IMR-90 (cell line): ENCODE measurements at regions not wholly inside any gene's neighbourhood (a gene's known extent, or its start where the extent isn't known, plus 50 kb on each side); places are given as distances from the start of the nearest gene placed in this dataset.

Experiments
- ATAC-seq: fragments of 200-7000 bp; cut with Tn5 transposase; 2 replicates; pipeline ENCODE4 v1.9.1; 2020; ENCODE audit warnings: low read depth, mild to moderate bottlenecking, moderate library complexity
- BruUV-seq: library from RNA; stranded (reverse); fragments of 400-500 nt; replicated peaks from 2 replicates; lab custom pipeline; 2021; lab: Mats Ljungman, UMichigan
- CTCF ChIA-PET: fragments of 300-600 bp; formaldehyde crosslinking; extraction: SDS; loops from one replicate; lab custom pipeline; 2021; ENCODE audit warnings: antibody characterized with exemption; lab: Yijun Ruan, JAX
- POLR2A ChIA-PET: fragments of 300-600 bp; sonication (Branson Sonifier 250); formaldehyde crosslinking; loops from one replicate; lab custom pipeline; 2022; ENCODE audit warnings: antibody characterized with exemption; ENCODE audit not compliant: unreplicated experiment; lab: Charles Lee
- DNase-seq: peaks from one replicate; pipeline ENCODE4 v3.0.0; 2013
- H2AFZ ChIP-seq: replicated peaks from 2 replicates; pipeline ENCODE3; 2013; ENCODE audit warnings: low read length, mild to moderate bottlenecking; ENCODE audit not compliant: poor library complexity
- H2AK5ac ChIP-seq: 2 replicates; pipeline ENCODE4 v1.6.1; 2013; ENCODE audit warnings: low read depth, low read length, inconsistent platforms
- H2AK9ac ChIP-seq: replicated peaks from 2 replicates; pipeline ENCODE3; 2013; ENCODE audit warnings: mild to moderate bottlenecking, low read depth, low read length, moderate library complexity; ENCODE audit not compliant: poor library complexity
- H2BK120ac ChIP-seq: 2 replicates; pipeline ENCODE4 v1.6.1; 2013; ENCODE audit warnings: low read depth, low read length, inconsistent platforms
- H2BK15ac ChIP-seq: 3 replicates; pipeline ENCODE4 v1.6.1; 2013; ENCODE audit warnings: low read depth, low read length, inconsistent platforms
- H2BK20ac ChIP-seq: 2 replicates; pipeline ENCODE4 v1.6.1; 2013; ENCODE audit warnings: low read depth, mild to moderate bottlenecking, inconsistent platforms, low read length, moderate library complexity
- H2BK5ac ChIP-seq: 2 replicates; pipeline ENCODE4 v1.6.1; 2013; ENCODE audit warnings: mild to moderate bottlenecking, low read depth, low read length, inconsistent platforms; ENCODE audit not compliant: poor library complexity, severe bottlenecking
- H3K14ac ChIP-seq: replicated peaks from 2 replicates; pipeline ENCODE4 v1.6.1; 2013; ENCODE audit warnings: low read depth, low read length, inconsistent platforms
- H3K18ac ChIP-seq: 2 replicates; pipeline ENCODE4 v1.6.1; 2013; ENCODE audit warnings: low read depth, low read length, control low read depth
- H3K23ac ChIP-seq: 2 replicates; pipeline ENCODE4 v1.6.1; 2013; ENCODE audit warnings: low read depth, low read length, inconsistent platforms
- H3K27ac ChIP-seq: 2 replicates; pipeline ENCODE4 v1.5.1; 2013; ENCODE audit warnings: mild to moderate bottlenecking, control low read depth, low read length; ENCODE audit not compliant: insufficient read depth
- H3K27me3 ChIP-seq: 2 replicates; pipeline ENCODE4 v1.6.1; 2013; ENCODE audit warnings: low read length; ENCODE audit not compliant: control insufficient read depth, insufficient read depth
- H3K36me3 ChIP-seq: 2 replicates; pipeline ENCODE4 v1.6.1; 2013; ENCODE audit warnings: low read length, mixed read lengths; ENCODE audit not compliant: control insufficient read depth, insufficient read depth
- H3K4ac ChIP-seq: 2 replicates; pipeline ENCODE4 v1.6.1; 2013; ENCODE audit warnings: low read depth, low read length, inconsistent platforms
- H3K4me1 ChIP-seq: 2 replicates; pipeline ENCODE4 v1.6.1; 2013; ENCODE audit warnings: low read length, mixed read lengths; ENCODE audit not compliant: control insufficient read depth, insufficient read depth
- H3K4me2 ChIP-seq: 2 replicates; pipeline ENCODE4 v1.6.1; 2013; ENCODE audit warnings: low read depth, mild to moderate bottlenecking, control low read depth, low read length, moderate library complexity
- H3K4me3 ChIP-seq: 2 replicates; pipeline ENCODE4 v1.5.1; 2013; ENCODE audit warnings: low read depth, mild to moderate bottlenecking, control low read depth, low read length, moderate library complexity; ENCODE audit not compliant: insufficient read depth
- H3K56ac ChIP-seq: 2 replicates; pipeline ENCODE4 v1.6.1; 2013; ENCODE audit warnings: low read length, inconsistent platforms; ENCODE audit not compliant: insufficient read depth; ENCODE audit errors: extremely low read depth
- H3K79me1 ChIP-seq, 2 experiments: 2 replicates each; pipeline ENCODE4 v1.6.1; 2013; ENCODE audit warnings: low read length in 2 of 2, inconsistent platforms in 1 of 2, low read depth in 1 of 2
- H3K9ac ChIP-seq: 2 replicates; pipeline ENCODE4 v1.6.1; 2013; ENCODE audit warnings: low read depth, low read length, control low read depth
- H3K9me1 ChIP-seq: 2 replicates; pipeline ENCODE4 v1.6.1; 2013; ENCODE audit warnings: low read length, inconsistent platforms; ENCODE audit not compliant: insufficient read depth
- H3K9me3 ChIP-seq: 2 replicates; pipeline ENCODE4 v1.6.1; 2013; ENCODE audit warnings: low read length; ENCODE audit not compliant: control insufficient read depth, insufficient read depth
- H4K20me1 ChIP-seq: 2 replicates; pipeline ENCODE4 v1.6.1; 2013; ENCODE audit warnings: low read length, inconsistent platforms; ENCODE audit not compliant: insufficient read depth
- H4K5ac ChIP-seq: 2 replicates; pipeline ENCODE4 v1.6.1; 2013; ENCODE audit warnings: mild to moderate bottlenecking, low read depth, low read length, control low read depth
- H4K8ac ChIP-seq, 2 experiments: 2 replicates each; pipeline ENCODE4 v1.6.1; 2013; ENCODE audit warnings: low read depth in 2 of 2, low read length in 2 of 2, control low read depth in 1 of 2, inconsistent platforms in 1 of 2
- H4K91ac ChIP-seq: 2 replicates; pipeline ENCODE4 v1.6.1; 2013; ENCODE audit warnings: low read depth, low read length, inconsistent platforms; ENCODE audit not compliant: insufficient read depth
- BHLHE40 ChIP-seq: fragments of 150-350 bp; IDR thresholded peaks from 2 replicates; pipeline ENCODE4 v1.6.1; 2016; ENCODE audit warnings: mild to moderate bottlenecking, low read depth, low read length
- CEBPB ChIP-seq: IDR thresholded peaks from 2 replicates; pipeline ENCODE4 v1.6.1; 2012; ENCODE audit warnings: low read depth, low read length, improper control_type of control experiment
- CHD1 ChIP-seq: IDR thresholded peaks from 2 replicates; pipeline ENCODE4 v1.6.1; 2012; ENCODE audit warnings: low read depth, low read length, improper control_type of control experiment
- CTCF ChIP-seq: conservative IDR thresholded peaks from 2 replicates; pipeline ENCODE4 v1.5.1; 2012; ENCODE audit warnings: mild to moderate bottlenecking, low read depth, low read length, improper control_type of control experiment
- ELK1 ChIP-seq: fragments of 150-350 bp; IDR thresholded peaks from 2 replicates; pipeline ENCODE4 v1.6.1; 2016; ENCODE audit warnings: low read depth, mild to moderate bottlenecking, low read length, moderate library complexity, borderline replicate concordance
- FOS ChIP-seq: fragments of 150-350 bp; IDR thresholded peaks from 2 replicates; pipeline ENCODE4 v1.6.1; 2016; ENCODE audit warnings: low read depth, low read length
- MAFK ChIP-seq: IDR thresholded peaks from 2 replicates; pipeline ENCODE4 v1.6.1; 2012; ENCODE audit warnings: low read depth, low read length, improper control_type of control experiment
- MAZ ChIP-seq: IDR thresholded peaks from 2 replicates; pipeline ENCODE4 v1.6.1; 2012; ENCODE audit warnings: low read depth, mild to moderate bottlenecking, low read length, improper control_type of control experiment, moderate library complexity, borderline replicate concordance
- MXI1 ChIP-seq: IDR thresholded peaks from 2 replicates; pipeline ENCODE4 v1.6.1; 2012; ENCODE audit warnings: low read depth, mild to moderate bottlenecking, low read length, moderate library complexity, borderline replicate concordance
- NFE2L2 ChIP-seq: fragments of 150-350 bp; IDR thresholded peaks from 2 replicates; pipeline ENCODE4 v1.6.1; 2016; ENCODE audit warnings: low read depth, mild to moderate bottlenecking, low read length
- POLR2A ChIP-seq: IDR thresholded peaks from 2 replicates; pipeline ENCODE4 v1.6.1; 2012; ENCODE audit warnings: mild to moderate bottlenecking, low read depth, low read length
- RAD21 ChIP-seq: IDR thresholded peaks from 2 replicates; pipeline ENCODE4 v1.6.1; 2012; ENCODE audit warnings: low read length, improper control_type of control experiment
- RCOR1 ChIP-seq: IDR thresholded peaks from 2 replicates; pipeline ENCODE4 v1.6.1; 2012; ENCODE audit warnings: mild to moderate bottlenecking, low read length, improper control_type of control experiment; ENCODE audit not compliant: insufficient replicate concordance
- RFX5 ChIP-seq: IDR thresholded peaks from 2 replicates; pipeline ENCODE4 v1.8.0; 2012; ENCODE audit warnings: low read depth, mild to moderate bottlenecking, low read length, moderate library complexity
- SMC3 ChIP-seq: fragments of 150-350 bp; IDR thresholded peaks from 2 replicates; pipeline ENCODE4 v1.6.1; 2016; ENCODE audit warnings: low read depth, mild to moderate bottlenecking, antibody characterized with exemption, low read length, moderate library complexity
- USF2 ChIP-seq: fragments of 150-350 bp; IDR thresholded peaks from 2 replicates; pipeline ENCODE4 v1.6.1; 2017; ENCODE audit warnings: mild to moderate bottlenecking, antibody characterized with exemption, low read length, low read depth
- WGBS, 2 experiments: methylation state at CpG; one replicate each; pipeline versions ENCODE4 v1.1.5 to v1.1.7; 2013; ENCODE audit warnings: missing lambda C conversion rate in 2 of 2; ENCODE audit not compliant: insufficient read length in 1 of 2; ENCODE audit errors: extremely low coverage in 2 of 2; 5-methylcytosine and 5-hydroxymethylcytosine counted together
- dilution Hi-C: fragments of 300-500 bp; cut with HindIII; formaldehyde crosslinking; loops from one replicate; pipeline ENCODE4 v1.14.3; 2018; ENCODE audit warnings: low sequenced_read_pairs; ENCODE audit not compliant: unreplicated experiment
- in situ Hi-C: fragments of 300-500 bp; cut with MboI; formaldehyde crosslinking; loops from 3 replicates; pipeline ENCODE4 v1.14.3; 2019; ENCODE audit warnings: low sequenced_read_pairs, inconsistent platforms, mixed read lengths
- intact Hi-C: fragments of 100-400 bp; cut with micrococcal nuclease; formaldehyde crosslinking; loops from 2 replicates; pipeline ENCODE4 v1.10.0; 2022

- Histone ChIP-seq H3K9ac (no peak overlapping the region), H3K14ac (no peak overlapping the region), H3K27ac (no peak overlapping the region), H3K9me3 (no peaks in the 10 kb centered on the region), H2AFZ (no peak overlapping the region), H2BK20ac (no peak overlapping the region), H2AK5ac (no peak overlapping the region), H2AK9ac (no peak overlapping the region), H3K56ac (no peak overlapping the region), H4K20me1 (no peaks in the 10 kb centered on the region), H3K4me1 (no peaks in the 10 kb centered on the region), H2BK5ac (no peak overlapping the region), H3K18ac (no peak overlapping the region), H3K36me3 (no peaks in the 10 kb centered on the region), H4K91ac (no peak overlapping the region), H3K79me1 (no peaks in the 10 kb centered on the region), H2BK120ac (no peak overlapping the region), H2BK15ac (no peak overlapping the region), H3K23ac (no peak overlapping the region), H3K4ac (no peak overlapping the region), H4K8ac (no peak overlapping the region), H3K4me3 (no peak overlapping the region), H4K5ac (no peak overlapping the region), H3K4me2 (no peak overlapping the region), H3K9me1 (0 out of 2 replicates have a peak, but pooled peaks cover 6% of the 10 kb centered on the region), H3K27me3 (peaks cover 26% of the 10 kb centered on the region)
- DNase-seq (no peak), ATAC-seq (peak; percentile 32; the same call in 1 of the 2 replicates)
- no peak for TF ChIP-seq BHLHE40
- no peak for TF ChIP-seq RCOR1
- TF ChIP-seq ELK1 = no peak
- TF ChIP-seq NFE2L2 = no peak
- TF ChIP-seq MXI1 = no peak
- no peak for TF ChIP-seq RFX5
- no peak for TF ChIP-seq SMC3
- TF ChIP-seq MAFK = no peak
- no peak for TF ChIP-seq CTCF
- TF ChIP-seq FOS = no peak
- no peak for TF ChIP-seq POLR2A
- no peak for TF ChIP-seq USF2
- no peak for TF ChIP-seq MAZ
- no peak for TF ChIP-seq CHD1
- no peak for TF ChIP-seq CEBPB
- TF ChIP-seq RAD21 = no peak
- 1% methylated on average over 9 of the region's 13 CpGs; no CpG with 5 or more reads in 1 of the 2 experiments for WGBS, 2 experiments
- dilution Hi-C loops = no loop called here
- ChIA-PET POLR2A (no interaction called here), CTCF (no interaction called here)
- no TSS peak for BruUV-seq
- intact Hi-C loops = no loop called here
- in situ Hi-C loops = no loop called here
Observed at GRCh38 chr17:79171188-79171587, 96.6 kb downstream of the ENGASE start.
